22Rv1 (cell line): ENCODE measurements at regions not wholly inside any gene's neighbourhood (a gene's known extent, or its start where the extent isn't known, plus 50 kb on each side); places are given as distances from the start of the nearest gene placed in this dataset.

Experiments used
- ZFX ChIP-seq: fragments of 450-650 bp; IDR thresholded peaks from 2 replicates; pipeline ENCODE4 v1.6.1; 2017; ENCODE audit warnings: antibody characterized with exemption, borderline replicate concordance
- TF ChIP-seq, protein P1 (sequence below): fragments of 450-650 bp; IDR thresholded peaks from 2 replicates; pipeline ENCODE4 v1.5.1; 2017; ENCODE audit warnings: mild to moderate bottlenecking

DNA sequence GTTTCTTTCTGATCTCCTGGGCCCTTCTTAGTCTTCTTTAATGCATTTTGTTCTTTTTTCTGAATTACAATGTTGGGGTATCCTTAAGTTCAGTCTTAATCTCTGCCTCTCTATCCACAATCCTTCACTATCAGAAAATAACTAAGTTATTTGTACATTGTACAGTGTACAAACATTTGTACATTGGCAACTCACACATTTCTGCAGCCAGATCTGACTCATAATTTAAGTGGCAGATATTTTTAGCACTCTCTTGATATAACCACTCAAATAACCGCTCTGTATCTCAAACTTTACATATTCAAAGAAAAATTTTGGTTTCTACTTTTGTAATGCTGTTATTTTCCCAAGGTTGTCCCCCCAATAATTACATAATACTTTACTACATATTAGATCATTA, 691.1 kb upstream of the SPRY2 start:
- TF ChIP-seq, protein P1, sequence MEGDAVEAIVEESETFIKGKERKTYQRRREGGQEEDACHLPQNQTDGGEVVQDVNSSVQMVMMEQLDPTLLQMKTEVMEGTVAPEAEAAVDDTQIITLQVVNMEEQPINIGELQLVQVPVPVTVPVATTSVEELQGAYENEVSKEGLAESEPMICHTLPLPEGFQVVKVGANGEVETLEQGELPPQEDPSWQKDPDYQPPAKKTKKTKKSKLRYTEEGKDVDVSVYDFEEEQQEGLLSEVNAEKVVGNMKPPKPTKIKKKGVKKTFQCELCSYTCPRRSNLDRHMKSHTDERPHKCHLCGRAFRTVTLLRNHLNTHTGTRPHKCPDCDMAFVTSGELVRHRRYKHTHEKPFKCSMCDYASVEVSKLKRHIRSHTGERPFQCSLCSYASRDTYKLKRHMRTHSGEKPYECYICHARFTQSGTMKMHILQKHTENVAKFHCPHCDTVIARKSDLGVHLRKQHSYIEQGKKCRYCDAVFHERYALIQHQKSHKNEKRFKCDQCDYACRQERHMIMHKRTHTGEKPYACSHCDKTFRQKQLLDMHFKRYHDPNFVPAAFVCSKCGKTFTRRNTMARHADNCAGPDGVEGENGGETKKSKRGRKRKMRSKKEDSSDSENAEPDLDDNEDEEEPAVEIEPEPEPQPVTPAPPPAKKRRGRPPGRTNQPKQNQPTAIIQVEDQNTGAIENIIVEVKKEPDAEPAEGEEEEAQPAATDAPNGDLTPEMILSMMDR: no peak
- TF ChIP-seq ZFX: no peak
